Psoas muscle (tissue), 7 donors: ENCODE measurements at regions not wholly inside any gene's neighbourhood (a gene's known extent, or its start where the extent isn't known, plus 50 kb on each side); places are given as distances from the start of the nearest gene placed in this dataset.

Experiments
- ATAC-seq, 4 donors: fragments of 200-7000 bp; cut with Tn5 transposase; one replicate each; pipeline ENCODE4 v1.9.1; 2020; ENCODE audit warnings: moderate library complexity in 3 of 4, mild to moderate bottlenecking in 2 of 4
- DNase-seq, 2 donors: peaks; one replicate each; pipeline ENCODE4 v3.0.0-alpha.2; 2020
- H3K27ac ChIP-seq: fragments of 200-600 bp; one replicate; pipeline ENCODE4 v1.8.0; 2022
- H3K27me3 ChIP-seq, 3 donors: fragments of 200-600 bp in 1 of 3; one replicate each; pipeline versions ENCODE4 v1.6.1 to v1.8.0; 2013 to 2022; ENCODE audit warnings: low read length in 2 of 3, mild to moderate bottlenecking in 2 of 3, moderate library complexity in 1 of 3; ENCODE audit not compliant: insufficient read depth in 3 of 3
- H3K36me3 ChIP-seq, 2 donors: fragments of 200-600 bp in 1 of 2; one replicate each; pipeline versions ENCODE4 v1.6.1 to v1.8.0; 2013 to 2022; ENCODE audit warnings: low read depth in 1 of 2, mild to moderate bottlenecking in 1 of 2, moderate library complexity in 1 of 2; ENCODE audit not compliant: insufficient read depth in 1 of 2
- H3K4me1 ChIP-seq: fragments of 200-600 bp; one replicate; pipeline ENCODE4 v1.8.0; 2022
- H3K4me3 ChIP-seq: fragments of 200-600 bp; one replicate; pipeline ENCODE4 v1.8.0; 2022; ENCODE audit warnings: mild to moderate bottlenecking
- H3K9me3 ChIP-seq: fragments of 200-600 bp; one replicate; pipeline ENCODE4 v1.8.0; 2022
- CTCF ChIP-seq: fragments of 200-600 bp; IDR thresholded peaks from one replicate; pipeline ENCODE4 v1.8.0; 2022; ENCODE audit warnings: antibody characterized with exemption
- WGBS, 3 donors: extraction: QIAGEN DNeasy Blood & Tissue Kit; methylation state at CpG; one replicate each; pipeline versions ENCODE4 v1.1.6 to v1.1.7; 2013; 5-methylcytosine and 5-hydroxymethylcytosine counted together
- intact Hi-C, 2 donors: fragments of 100-400 bp; cut with DNase I; formaldehyde crosslinking; loops; one replicate each; pipeline versions ENCODE4 v1.11.0 to v1.14.2; 2022
- donor health status: healthy with polysubstance abuse.
- donor health status: DM: no; HTN: no; CAD: no; lungs with moderate emphysema.
- donor health status: Bipolar disorder and iron deficiency.
- donor health status: healthy.
- donor health status: DM: yes; HTN: yes; CAD: no.
- donor health status: DM: no; HTN: no; CAD: no.
- donor health status: DM: yes; HTN: yes; CAD: no.

DNA sequence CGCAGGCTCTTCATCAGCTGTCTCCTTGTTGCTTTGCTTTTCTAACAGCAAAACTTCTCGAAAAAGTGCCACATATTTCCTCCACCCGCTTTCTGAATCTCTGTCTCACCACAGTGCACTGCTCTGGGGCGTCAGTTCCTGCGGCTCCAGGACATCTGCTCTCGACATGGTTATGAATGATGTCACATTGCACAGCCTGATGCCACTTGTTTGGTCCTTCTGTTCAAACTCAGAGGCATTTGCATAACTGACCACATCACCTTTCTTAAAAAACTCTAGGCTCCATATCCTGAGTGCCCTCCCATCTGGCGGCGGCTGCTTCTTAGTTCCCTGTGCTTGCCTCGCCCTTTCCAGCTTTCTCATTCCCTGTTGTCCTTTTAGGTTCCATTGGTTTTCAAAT lies 469.3 kb upstream of the COBL start:
- WGBS, 3 donors, result 59 to 67% (median 62%) methylated on average over 9 of the region's 9 CpGs
- no peak for ATAC-seq
- intact Hi-C loops, result no loop called here
- DNase-seq, result no peak
- TF ChIP-seq CTCF, result no peak
- Histone ChIP-seq H3K27me3 (no peaks in the 10 kb centered on the region), H3K27ac (no peak overlapping the region), H3K4me1 (no peaks in the 10 kb centered on the region), H3K4me3 (no peak overlapping the region), H3K36me3 (no peaks in the 10 kb centered on the region), H3K9me3 (no peaks in the 10 kb centered on the region)

DNA sequence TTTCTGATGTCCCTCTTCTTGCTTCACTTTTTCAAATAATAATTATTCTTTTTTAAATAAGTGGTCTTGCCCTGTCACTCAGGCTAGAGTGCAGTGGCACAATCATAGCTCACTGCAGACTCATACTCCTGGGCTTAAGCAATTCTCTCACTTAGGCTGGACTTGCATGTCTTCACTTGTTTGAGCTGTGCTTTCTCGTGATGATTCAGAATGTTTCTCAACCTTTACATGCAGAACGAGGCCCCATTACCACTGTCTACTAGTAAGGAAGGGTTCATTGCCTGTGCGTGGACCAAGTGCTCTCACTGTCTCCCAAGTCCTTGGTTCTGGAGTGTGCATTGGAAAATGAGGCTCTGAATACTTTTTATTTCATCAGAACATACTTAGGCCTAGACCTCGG lies 468.6 kb upstream of the COBL start:
- no peak for DNase-seq
- H3K36me3 ChIP-seq, result no peaks in the 10 kb centered on the region
- intact Hi-C loops, result no loop called here
- H3K27me3 ChIP-seq, result no peaks in the 10 kb centered on the region
- no peak overlapping the region for H3K27ac ChIP-seq
- 78 to 85% (median 84%) methylated on average over 4 of the region's 4 CpGs for WGBS, 3 donors
- TF ChIP-seq CTCF, result no peak
- H3K4me3 ChIP-seq, result no peak overlapping the region
- H3K9me3 ChIP-seq, result no peaks in the 10 kb centered on the region
- H3K4me1 ChIP-seq, result no peaks in the 10 kb centered on the region
- no peak for ATAC-seq

- Histone ChIP-seq H3K9me3 (no peaks in the 10 kb centered on the region), H3K36me3 (no peaks in the 10 kb centered on the region), H3K4me1 (no peaks in the 10 kb centered on the region), H3K27me3 (no peaks in the 10 kb centered on the region), H3K4me3 (no peak overlapping the region), H3K27ac (no peak overlapping the region)
- intact Hi-C loops, result no loop called here
- WGBS, 3 donors, result 12 to 22% (median 21%) methylated on average over 2 of the region's 2 CpGs
- TF ChIP-seq CTCF, result no peak
- DNase-seq, result no peak
- ATAC-seq, result no peak
Measured at GRCh38 chr7:51783241-51783640, 466.6 kb upstream of the COBL start.

DNA sequence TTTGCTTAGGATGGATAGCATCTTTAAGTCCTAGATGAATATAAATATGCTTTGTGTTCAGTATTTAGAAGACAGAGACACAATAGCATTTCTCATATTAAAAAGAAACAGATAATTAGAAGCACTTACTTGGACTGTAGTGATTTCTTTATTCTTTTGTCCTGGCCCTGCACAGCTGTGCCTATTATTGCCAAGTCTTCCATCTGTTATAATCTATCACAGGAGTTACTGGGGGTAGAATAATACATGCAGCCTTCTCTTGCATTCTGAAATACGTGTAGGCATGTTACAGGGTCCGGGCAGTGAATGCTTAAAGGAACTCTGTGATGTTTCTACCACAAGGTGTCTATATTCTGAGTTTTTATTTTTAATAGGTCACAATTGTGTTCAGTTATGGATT lies 461.5 kb upstream of the COBL start:
- no peak for TF ChIP-seq CTCF

DNA sequence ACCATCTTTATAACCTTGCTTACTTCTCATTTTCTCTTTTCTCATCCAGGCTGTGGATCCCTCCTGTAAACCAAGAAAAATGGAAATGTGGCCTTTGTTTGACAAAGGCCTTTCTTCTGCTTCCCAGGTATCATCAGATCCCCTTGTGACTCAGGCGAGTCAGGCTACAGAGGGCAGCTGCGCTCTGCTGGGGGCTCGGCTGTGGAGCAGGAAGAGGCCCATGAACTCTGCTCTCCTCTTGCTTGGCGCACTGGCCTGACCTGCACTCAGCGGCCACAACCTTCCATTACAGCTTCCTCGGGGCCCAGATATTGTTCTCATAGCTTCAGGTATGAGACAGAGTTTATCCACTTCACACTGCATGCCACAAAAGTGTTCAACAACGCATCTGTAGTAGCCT lies 457.6 kb upstream of the COBL start:
- Histone ChIP-seq H3K36me3 (no peaks in the 10 kb centered on the region), H3K4me1 (no peaks in the 10 kb centered on the region), H3K4me3 (no peak overlapping the region), H3K9me3 (no peaks in the 10 kb centered on the region), H3K27me3 (no peaks in the 10 kb centered on the region), H3K27ac (no peak overlapping the region)
- no peak for TF ChIP-seq CTCF
- 80 to 83% (median 81%) methylated on average over 7 of the region's 7 CpGs for whole genome bisulfite sequencing, 3 donors
- intact Hi-C loops, result no loop called here
- ATAC-seq (no peak), DNase-seq (no peak)

More for the DNA sequence above, 461.5 kb upstream of the COBL start:
- intact Hi-C loops, result no loop called here
- DNase-seq (no peak), ATAC-seq (no peak)
- Histone ChIP-seq H3K9me3 (no peaks in the 10 kb centered on the region), H3K27ac (no peak overlapping the region), H3K27me3 (no peaks in the 10 kb centered on the region), H3K4me3 (no peak overlapping the region), H3K36me3 (no peaks in the 10 kb centered on the region), H3K4me1 (no peaks in the 10 kb centered on the region)
- WGBS, 3 donors, result 19 to 33% (median 26%) methylated on average over 2 of the region's 2 CpGs
